Stomach (tissue), 4 donors: ENCODE measurements at regions not wholly inside any gene's neighbourhood (a gene's known extent, or its start where the extent isn't known, plus 50 kb on each side); places are given as distances from the start of the nearest gene placed in this dataset.

ENCODE experiments used
- CTCF ChIP-seq, 7 experiments: fragments of 450-650 bp in 4 of 7; fragments of 200-600 bp in 3 of 7; sonication (generic) in 3 of 7; IDR thresholded peaks; one replicate each; pipeline ENCODE4 v1.5.1; 2016 to 2019; ENCODE audit warnings: antibody characterized with exemption in 7 of 7, control low read depth in 2 of 7, mild to moderate bottlenecking in 1 of 7
- EP300 ChIP-seq: sonication (generic); formaldehyde crosslinking; IDR thresholded peaks from one replicate; pipeline ENCODE4 v1.6.1; 2017; ENCODE audit warnings: antibody characterized with exemption
- POLR2A ChIP-seq, 4 donors: fragments of 450-650 bp; IDR thresholded peaks; one replicate each; pipeline ENCODE4 v1.6.1; 2016; ENCODE audit warnings: antibody characterized with exemption in 4 of 4, control low read depth in 2 of 4, mild to moderate bottlenecking in 1 of 4, moderate library complexity in 1 of 4
- POLR2AphosphoS5 ChIP-seq, 3 donors: sonication (generic); formaldehyde crosslinking; IDR thresholded peaks; one replicate each; pipeline ENCODE4 v1.6.1; 2016; ENCODE audit warnings: antibody characterized with exemption in 3 of 3

GRCh38 chr9:28502741-28503140 lies 929.5 kb upstream of the C9orf72 start:
- no peak for TF ChIP-seq CTCF (IDR thresholded peaks at IDR 0.05)
- TF ChIP-seq POLR2AphosphoS5 (IDR thresholded peaks at IDR 0.05), result no peak
- TF ChIP-seq POLR2A (IDR thresholded peaks at IDR 0.05), result no peak
- TF ChIP-seq EP300, result no peak
